Erythroblast (primary cell): ENCODE measurements at regions not wholly inside any gene's neighbourhood (a gene's known extent, or its start where the extent isn't known, plus 50 kb on each side); places are given as distances from the start of the nearest gene placed in this dataset.
"Not testable (repeated sequence)": the region's sequence is repeated elsewhere in the genome, so short reads cannot be mapped to it uniquely, and the experiment has no call there.

Experiments used
- DNase-seq, 2 experiments: peaks; one replicate each; lab custom pipeline; 2025; lab: John Stamatoyannopoulos, UW
- GATA1 ChIP-seq: IDR thresholded peaks from 2 replicates; pipeline ENCODE4 v1.6.1; 2011; ENCODE audit warnings: low read depth, mild to moderate bottlenecking, control low read depth, low read length, moderate library complexity
- POLR2A ChIP-seq: IDR thresholded peaks from 2 replicates; pipeline ENCODE4 v1.6.1; 2011; ENCODE audit warnings: mild to moderate bottlenecking, low read length

- no peak for DNase-seq
Measured at GRCh38 chr9:119902611-119903010, 533.4 kb upstream of the BRINP1 start.

GRCh38 chr9:119898316-119898715, 529.1 kb upstream of the BRINP1 start:
- DNase-seq, result no peak
- TF ChIP-seq GATA1 (no peak), POLR2A (no peak)

More at GRCh38 chr9:119902611-119903010, 533.4 kb upstream of the BRINP1 start:
- TF ChIP-seq POLR2A, result no peak
- TF ChIP-seq GATA1, result no peak

- no peak for DNase-seq
- no peak for TF ChIP-seq POLR2A
- TF ChIP-seq GATA1, result no peak
Measured at GRCh38 chr9:119884438-119884837, 515.2 kb upstream of the BRINP1 start.

- TF ChIP-seq POLR2A (no peak), GATA1 (no peak)
- DNase-seq, result no peak
Measured at GRCh38 chr9:119881898-119882297, 512.7 kb upstream of the BRINP1 start.

GRCh38 chr9:119880361-119880760, 511.1 kb upstream of the BRINP1 start:
- no peak for TF ChIP-seq GATA1
- TF ChIP-seq POLR2A, result no peak
- no peak for DNase-seq

- TF ChIP-seq POLR2A (no peak), GATA1 (no peak)
- no peak for DNase-seq
Measured at GRCh38 chr9:119877306-119877705, 508.1 kb upstream of the BRINP1 start.

- no peak for TF ChIP-seq GATA1
- no peak for TF ChIP-seq POLR2A
- no peak for DNase-seq
Measured at GRCh38 chr9:119873877-119874276, 504.6 kb upstream of the BRINP1 start.

- not testable (repeated sequence) for DNase-seq
Measured at GRCh38 chr9:119870251-119870650, 501.0 kb upstream of the BRINP1 start.

GRCh38 chr9:119868694-119869093, 499.5 kb upstream of the BRINP1 start:
- DNase-seq, result no peak
- TF ChIP-seq POLR2A (no peak), GATA1 (no peak)

- TF ChIP-seq GATA1 (no peak), POLR2A (no peak)
- DNase-seq, result no peak
Measured at GRCh38 chr9:119861842-119862241, 492.6 kb upstream of the BRINP1 start.

GRCh38 chr9:119859128-119859527, 489.9 kb upstream of the BRINP1 start:
- no peak for DNase-seq
- no peak for TF ChIP-seq GATA1
- no peak for TF ChIP-seq POLR2A

- no peak for DNase-seq
- TF ChIP-seq POLR2A (no peak), GATA1 (no peak)
Measured at GRCh38 chr9:119853126-119853525, 483.9 kb upstream of the BRINP1 start.

- no peak for DNase-seq
- no peak for TF ChIP-seq GATA1
- TF ChIP-seq POLR2A, result no peak
Measured at GRCh38 chr9:119852390-119852789, 483.2 kb upstream of the BRINP1 start.

GRCh38 chr9:119844431-119844830, 475.2 kb upstream of the BRINP1 start:
- TF ChIP-seq POLR2A (no peak), GATA1 (no peak)
- DNase-seq, result no peak

GRCh38 chr9:119841016-119841415, 471.8 kb upstream of the BRINP1 start:
- TF ChIP-seq POLR2A (no peak), GATA1 (no peak)
- DNase-seq, result no peak

GRCh38 chr9:119839888-119840287, 470.7 kb upstream of the BRINP1 start:
- TF ChIP-seq GATA1 (no peak), POLR2A (no peak)
- no peak for DNase-seq
